Suprapubic skin (tissue), 4 donors: ENCODE measurements at regions not wholly inside any gene's neighbourhood (a gene's known extent, or its start where the extent isn't known, plus 50 kb on each side); places are given as distances from the start of the nearest gene placed in this dataset.

Source experiments
- POLR2A ChIP-seq, 2 donors: fragments of 450-650 bp; IDR thresholded peaks; one replicate each; pipeline ENCODE4 v1.6.1; 2017; ENCODE audit warnings: antibody characterized with exemption in 2 of 2, mild to moderate bottlenecking in 2 of 2, moderate library complexity in 2 of 2
- POLR2AphosphoS5 ChIP-seq, 3 donors: sonication (generic); formaldehyde crosslinking; IDR thresholded peaks; one replicate each; pipeline ENCODE4 v1.6.1; 2017; ENCODE audit warnings: antibody characterized with exemption in 3 of 3
- TF ChIP-seq, protein P1 (sequence below), 2 donors: fragments of 200-600 bp in 1 of 2; fragments of 450-650 bp in 1 of 2; sonication (generic) in 1 of 2; IDR thresholded peaks; one replicate each; pipeline ENCODE4 v1.5.1; 2016 to 2019; ENCODE audit warnings: antibody characterized with exemption in 2 of 2, mild to moderate bottlenecking in 1 of 2, moderate library complexity in 1 of 2

DNA sequence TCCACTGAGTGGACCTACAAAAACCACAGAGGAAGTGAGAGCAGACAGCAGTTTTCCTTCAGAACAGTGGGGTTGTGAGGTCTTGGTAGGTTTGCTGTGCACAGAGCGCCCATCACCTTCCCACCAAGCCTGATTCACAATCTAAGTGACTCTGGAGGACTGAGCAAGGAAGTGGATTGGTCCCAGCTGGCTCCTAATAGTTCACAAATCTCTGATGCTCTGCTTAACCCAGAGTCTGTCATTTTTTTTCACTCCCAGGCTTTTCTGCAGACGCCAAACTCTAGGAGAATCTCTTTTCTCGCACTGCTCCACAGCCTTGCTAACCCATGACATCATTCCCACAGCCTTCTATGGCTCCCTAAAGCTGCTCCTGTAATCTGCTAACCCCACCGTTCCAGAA lies 280.4 kb downstream of the C1D start:
- TF ChIP-seq POLR2AphosphoS5 (IDR thresholded peaks at IDR 0.05) (no peak), POLR2A (IDR thresholded peaks at IDR 0.05) (no peak)
- TF ChIP-seq, protein P1, sequence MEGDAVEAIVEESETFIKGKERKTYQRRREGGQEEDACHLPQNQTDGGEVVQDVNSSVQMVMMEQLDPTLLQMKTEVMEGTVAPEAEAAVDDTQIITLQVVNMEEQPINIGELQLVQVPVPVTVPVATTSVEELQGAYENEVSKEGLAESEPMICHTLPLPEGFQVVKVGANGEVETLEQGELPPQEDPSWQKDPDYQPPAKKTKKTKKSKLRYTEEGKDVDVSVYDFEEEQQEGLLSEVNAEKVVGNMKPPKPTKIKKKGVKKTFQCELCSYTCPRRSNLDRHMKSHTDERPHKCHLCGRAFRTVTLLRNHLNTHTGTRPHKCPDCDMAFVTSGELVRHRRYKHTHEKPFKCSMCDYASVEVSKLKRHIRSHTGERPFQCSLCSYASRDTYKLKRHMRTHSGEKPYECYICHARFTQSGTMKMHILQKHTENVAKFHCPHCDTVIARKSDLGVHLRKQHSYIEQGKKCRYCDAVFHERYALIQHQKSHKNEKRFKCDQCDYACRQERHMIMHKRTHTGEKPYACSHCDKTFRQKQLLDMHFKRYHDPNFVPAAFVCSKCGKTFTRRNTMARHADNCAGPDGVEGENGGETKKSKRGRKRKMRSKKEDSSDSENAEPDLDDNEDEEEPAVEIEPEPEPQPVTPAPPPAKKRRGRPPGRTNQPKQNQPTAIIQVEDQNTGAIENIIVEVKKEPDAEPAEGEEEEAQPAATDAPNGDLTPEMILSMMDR (IDR thresholded peaks at IDR 0.05): no peak
